Right lobe of liver (tissue), 4 donors: ENCODE measurements at regions not wholly inside any gene's neighbourhood (a gene's known extent, or its start where the extent isn't known, plus 50 kb on each side); places are given as distances from the start of the nearest gene placed in this dataset.

Source experiments
- CTCF ChIP-seq, 4 donors: fragments of 200-600 bp in 3 of 4; fragments of 450-650 bp in 1 of 4; IDR thresholded peaks; one replicate each; pipeline versions ENCODE4 v1.5.1 to v1.8.0; 2016 to 2022; ENCODE audit warnings: antibody characterized with exemption in 4 of 4, mild to moderate bottlenecking in 2 of 4
- POLR2A ChIP-seq: fragments of 450-650 bp; IDR thresholded peaks from one replicate; pipeline ENCODE4 v1.6.1; 2017; ENCODE audit warnings: antibody characterized with exemption, mild to moderate bottlenecking
- donor health status: DM: no; HTN: no; CAD: no.
- donor health status: DM: no; HTN: no; CAD: no.
- donor health status: DM: no; HTN: yes; CAD: no.

- no peak for TF ChIP-seq CTCF (IDR thresholded peaks at IDR 0.05)
- no peak for TF ChIP-seq POLR2A
Observed at GRCh38 chr9:92189782-92190535, 74.7 kb upstream of the SPTLC1 start.
